GM19238 (cell line): ENCODE measurements at regions not wholly inside any gene's neighbourhood (a gene's known extent, or its start where the extent isn't known, plus 50 kb on each side); places are given as distances from the start of the nearest gene placed in this dataset.
"Not testable (repeated sequence)": the region's sequence is repeated elsewhere in the genome, so short reads cannot be mapped to it uniquely, and the experiment has no call there.

Experiments
- DNase-seq: peaks from one replicate; pipeline ENCODE4 v3.0.0; 2011; ENCODE audit warnings: low spot score; ENCODE audit not compliant: insufficient read length

DNA sequence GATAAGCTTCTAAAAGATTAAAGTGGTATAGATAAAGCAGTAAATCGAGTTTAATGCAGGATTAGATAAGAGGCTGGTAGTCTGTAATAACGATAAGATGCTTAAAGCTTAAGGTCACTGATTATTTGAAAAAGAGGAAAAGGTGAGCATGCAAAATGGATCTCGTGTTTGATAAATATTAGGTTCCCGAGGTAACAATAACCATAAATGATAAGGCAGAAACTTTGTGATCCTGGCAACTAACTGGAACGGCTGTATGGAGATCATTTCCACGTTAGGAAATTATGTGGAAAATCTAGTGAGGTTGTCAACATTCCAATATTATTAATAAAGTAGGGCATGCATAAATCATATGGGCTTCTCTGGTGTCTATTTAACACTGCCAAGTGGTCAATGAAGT is 255.5 kb downstream of the EFCAB11 start:
- DNase-seq: no peak

DNA sequence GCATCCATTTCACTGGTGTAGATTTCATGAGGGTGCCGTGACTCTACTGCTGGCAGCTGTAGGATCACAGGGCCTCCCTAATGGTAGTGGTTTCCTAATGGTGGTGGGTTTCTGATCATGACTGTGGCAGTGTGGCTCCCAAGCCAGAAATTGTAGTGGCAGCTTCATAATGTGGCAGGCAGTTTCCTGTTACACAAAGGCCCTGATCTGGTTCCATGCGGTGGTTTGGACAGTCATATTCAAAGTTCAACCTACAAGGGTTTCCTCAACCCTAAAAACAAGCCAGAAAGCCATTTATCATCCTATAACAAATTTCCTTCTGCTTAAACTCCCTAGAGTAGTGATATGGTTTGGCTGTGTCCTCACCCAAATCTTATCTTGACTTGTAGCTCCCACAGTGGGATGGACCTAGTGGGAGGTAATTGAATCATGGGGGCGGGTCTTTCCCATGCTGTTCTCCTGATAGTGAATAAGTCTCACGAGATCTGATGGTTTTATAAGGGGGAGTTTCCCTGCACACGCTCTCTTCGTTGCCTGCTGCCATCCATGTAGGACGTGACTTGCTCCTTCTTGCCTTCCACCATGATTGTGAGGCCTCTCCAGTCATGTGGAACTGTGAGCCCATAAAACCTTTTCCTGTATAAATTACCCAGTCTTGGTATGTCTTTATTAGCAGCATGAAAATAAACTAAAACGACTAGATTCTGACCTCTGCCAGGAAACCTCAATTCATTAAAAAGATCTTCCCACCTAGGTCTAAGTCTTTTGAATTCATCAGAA is 257.1 kb downstream of the EFCAB11 start:
- DNase-seq: no peak

DNA sequence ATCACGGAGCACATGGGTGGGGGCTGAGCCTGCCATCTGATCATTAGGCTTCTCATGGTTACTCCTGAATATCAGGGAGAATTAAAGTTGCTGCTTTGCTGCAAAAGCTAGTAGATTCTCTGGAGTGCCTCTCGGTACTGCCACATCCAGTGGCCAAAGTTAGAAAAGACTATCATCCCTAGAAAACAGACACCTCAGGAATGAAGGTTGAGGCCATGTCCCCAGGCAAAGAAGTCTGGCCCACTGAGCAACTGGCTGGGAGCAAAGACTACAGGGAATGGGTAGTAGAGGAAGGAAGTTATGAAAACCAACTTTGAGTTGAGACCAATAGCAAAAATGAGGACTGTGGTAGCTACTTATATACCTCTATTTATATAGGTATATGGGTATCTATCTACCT is 258.7 kb downstream of the EFCAB11 start:
- no peak for DNase-seq

DNA sequence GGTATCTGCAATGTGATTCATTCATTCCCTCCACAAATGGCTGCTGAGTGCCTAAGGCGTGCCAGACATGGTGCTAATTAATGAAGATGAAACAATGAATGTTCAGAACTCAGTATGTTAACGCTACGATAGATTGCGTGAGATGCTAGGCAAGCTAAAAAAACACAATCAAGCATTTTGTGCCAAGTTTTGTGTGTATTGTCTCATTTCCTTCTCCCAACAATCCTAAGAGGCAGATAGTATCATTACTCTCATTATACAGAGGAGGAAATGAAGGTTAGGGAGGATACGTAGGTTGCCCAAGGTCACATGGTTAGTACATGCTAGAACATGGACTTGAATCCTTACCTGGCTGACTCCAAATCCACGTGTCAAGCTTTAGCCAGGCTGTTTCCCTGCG is 264.4 kb downstream of the EFCAB11 start:
- no peak for DNase-seq

DNA sequence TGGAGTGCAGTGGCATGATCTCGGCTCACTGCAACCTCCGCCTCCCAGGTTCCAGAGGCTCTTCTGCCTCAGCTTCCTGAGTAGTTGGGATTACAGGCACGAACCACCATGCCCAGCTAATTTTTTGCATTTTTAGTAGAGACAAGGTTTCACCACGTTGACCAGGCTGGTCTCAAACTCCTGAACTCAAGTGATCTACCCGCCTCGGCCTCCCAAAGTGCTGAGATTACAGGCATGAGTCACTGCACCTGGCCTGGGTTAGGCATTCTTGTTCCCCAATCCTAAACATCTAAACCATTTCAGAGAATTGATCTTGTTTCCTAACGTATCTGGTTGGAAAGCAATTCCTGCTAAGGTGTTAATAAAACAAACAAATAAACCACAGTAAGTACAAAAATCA is 264.8 kb downstream of the EFCAB11 start:
- not testable (repeated sequence) for DNase-seq

DNA sequence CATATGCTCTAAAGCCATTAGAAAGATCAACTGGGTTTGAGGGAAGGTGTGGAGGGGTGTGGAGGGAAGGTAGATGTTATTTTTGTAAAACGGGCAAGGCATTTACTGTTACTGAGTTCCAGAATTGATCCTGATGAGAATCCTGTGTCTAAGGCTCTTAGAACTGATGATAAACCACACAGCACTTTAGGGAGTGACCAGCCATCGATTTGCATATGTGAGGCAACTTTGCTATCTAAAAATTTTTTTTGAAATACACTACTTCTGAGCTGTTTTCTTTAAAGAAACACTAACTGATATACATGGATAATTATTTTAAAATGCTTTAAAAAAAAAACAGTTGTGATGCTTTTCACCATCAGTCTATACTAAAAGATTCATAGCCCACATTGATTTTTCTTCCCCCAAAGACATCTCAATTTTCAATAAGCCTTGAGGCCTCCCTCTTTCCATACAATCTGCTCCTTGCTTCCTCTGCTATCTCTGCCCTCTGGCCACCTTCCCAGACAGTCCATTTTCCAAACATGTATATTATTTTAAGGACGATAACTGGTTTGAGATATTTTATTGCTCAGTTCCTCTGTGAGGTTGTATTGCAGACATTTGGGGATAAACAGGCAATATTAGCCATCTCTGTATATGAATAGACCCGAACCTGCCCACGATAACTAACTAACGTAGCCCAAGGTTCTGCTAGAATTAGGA is 265.9 kb downstream of the EFCAB11 start:
- no peak for DNase-seq

DNA sequence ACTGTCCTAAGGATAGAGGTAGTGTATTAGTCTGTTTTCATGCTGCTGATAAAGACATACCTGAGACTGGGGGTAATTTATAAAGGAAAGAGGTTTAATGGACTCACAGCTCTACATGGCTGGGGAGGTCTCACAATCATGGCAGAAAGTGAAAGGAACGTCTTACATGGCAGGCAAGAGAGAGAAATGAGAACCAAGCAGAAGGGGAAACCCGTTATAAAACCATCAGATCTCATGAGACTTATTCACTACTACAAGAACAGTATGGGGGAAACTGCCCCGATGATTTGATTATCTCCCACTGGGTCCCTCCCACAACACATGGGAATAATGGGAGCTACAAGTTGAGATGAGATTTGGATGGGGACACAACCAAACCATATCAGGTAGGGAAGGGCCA is 267.4 kb downstream of the EFCAB11 start:
- not testable (repeated sequence) for DNase-seq

DNA sequence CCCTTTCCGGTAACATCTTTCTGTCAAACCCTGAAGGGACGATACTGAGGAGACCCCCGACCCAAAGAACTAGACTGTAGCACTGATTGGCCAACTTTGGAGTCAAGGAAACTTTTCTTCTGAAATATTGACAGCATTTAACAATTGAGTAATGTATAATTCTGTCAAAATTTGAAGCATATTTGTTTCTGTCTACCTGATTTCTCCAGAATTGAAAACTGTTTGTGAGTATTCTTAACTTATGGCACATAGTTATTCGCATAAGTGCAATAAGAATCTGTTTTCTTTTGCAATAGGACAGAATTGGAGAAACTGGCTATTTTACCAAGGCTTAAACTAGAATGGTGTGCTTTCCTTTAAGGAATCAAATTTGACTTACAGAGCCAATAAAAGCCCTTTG is 267.1 kb upstream of the FOXN3 start:
- no peak for DNase-seq

DNA sequence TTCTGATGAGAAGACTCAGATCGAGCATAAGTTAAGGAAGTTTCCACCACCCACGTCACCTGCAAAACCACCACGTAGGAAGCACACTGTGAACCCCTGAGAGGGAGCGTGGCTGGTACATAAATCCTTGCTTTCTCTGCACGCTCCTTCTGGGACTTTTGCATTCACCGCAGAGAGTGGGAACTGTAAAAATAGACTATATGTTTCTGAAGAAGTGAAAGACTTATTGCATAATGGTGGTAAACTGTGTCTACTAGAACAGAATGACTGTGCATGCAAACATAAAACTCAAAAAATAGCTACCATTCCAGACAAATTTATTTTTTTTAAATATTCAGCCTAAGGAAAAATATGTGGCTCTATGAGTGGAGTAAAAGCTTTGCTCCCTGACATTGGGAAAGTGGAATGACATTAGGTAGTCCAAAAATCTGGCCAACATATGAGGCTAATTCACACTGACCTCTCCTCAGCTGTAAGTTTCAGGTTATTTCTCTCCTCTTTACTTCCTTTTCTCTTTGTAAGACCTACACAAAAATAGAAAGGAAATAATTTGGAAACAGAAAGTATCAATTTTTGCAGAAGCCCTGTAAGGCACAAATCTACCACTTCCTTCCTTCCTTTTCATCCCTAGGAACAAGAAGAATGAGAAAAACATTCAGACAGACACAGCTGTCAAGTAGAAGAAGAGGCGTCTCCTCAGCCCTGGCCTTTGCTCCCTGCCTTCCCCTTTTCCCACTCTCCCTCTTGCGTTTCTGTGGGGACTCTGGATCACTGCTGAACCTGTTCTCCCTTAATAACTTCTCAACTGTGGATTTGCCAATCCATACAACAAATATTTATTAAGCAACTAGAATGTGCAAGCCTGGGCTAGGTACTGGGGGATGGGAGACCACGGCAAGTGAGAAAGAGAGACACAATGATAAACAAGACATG is 264.3 kb upstream of the FOXN3 start:
- peak; percentile 16 for DNase-seq

DNA sequence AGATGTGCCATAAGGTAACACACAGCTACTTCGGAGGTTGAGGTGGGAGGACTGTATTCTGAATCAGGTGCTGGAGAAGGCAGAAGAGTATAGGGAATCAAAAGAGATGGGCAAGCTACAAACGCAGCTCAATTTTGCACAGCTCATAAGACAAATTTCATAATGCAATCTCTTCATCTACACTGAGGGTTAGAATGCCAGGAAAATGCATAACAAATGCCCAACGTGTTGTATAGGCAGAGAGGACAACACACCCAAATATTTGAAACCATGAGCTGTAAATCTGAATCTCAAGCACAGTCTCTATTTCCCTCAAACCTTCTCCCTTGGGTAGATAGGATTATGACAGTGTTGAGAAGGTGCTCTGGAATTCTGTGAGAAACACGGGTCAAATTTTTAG is 263.1 kb upstream of the FOXN3 start:
- no peak for DNase-seq

DNA sequence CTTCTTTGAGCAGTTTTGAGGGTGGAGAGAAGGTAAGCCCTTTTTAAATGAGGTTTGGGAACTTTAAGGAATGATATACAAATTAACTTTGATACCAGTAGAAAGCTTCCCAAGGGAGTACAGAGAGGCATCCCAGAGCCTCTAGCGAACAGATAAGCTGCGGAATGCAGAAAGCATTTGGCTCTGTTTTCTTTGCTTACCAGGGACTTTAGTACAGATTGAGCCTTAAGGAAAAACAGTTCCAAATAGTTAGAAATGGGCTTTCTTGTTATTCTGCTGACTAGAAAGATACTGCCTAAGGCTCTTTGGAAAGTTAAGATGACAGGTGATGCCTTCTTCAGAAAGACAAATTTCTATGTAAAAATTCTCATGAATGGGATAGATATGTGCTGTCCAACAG is 261.7 kb upstream of the FOXN3 start:
- DNase-seq: no peak

DNA sequence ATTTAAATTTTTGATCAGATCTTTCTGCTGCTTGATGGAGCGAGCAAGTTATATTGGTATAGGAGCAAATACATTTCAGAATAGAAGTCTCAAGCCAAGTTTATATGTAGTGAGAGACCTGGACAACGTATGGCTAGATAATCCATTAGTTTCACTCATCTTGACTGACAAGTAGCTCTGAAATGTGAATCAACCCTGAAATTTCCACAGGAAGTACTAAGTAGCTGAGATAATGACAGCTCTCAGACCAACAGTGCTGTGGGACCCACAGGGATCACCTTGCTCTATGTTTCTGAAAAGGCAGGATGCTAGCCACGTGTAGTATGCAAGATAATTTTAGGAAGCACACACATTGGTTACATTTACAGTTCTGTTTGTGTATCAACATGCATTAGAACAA is 258.6 kb upstream of the FOXN3 start:
- DNase-seq: no peak

DNA sequence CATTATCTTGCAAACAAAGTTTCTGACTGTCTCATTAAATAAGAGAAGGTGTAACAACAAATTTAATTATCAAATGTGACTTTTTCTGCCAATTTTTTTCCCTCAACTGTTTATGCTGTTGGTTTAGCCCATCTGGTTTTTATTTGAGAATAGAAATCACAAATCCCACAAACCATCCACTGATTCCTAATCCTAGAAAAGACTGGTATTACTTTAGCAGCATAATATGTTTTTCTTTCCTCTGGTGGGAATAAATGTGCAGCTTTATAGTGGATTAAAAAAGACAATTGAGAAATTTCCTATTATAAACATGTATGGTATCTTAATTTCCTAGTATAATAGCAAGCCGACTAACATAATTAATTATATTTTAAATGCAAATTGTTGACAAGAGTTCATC is 257.9 kb upstream of the FOXN3 start:
- no peak for DNase-seq

DNA sequence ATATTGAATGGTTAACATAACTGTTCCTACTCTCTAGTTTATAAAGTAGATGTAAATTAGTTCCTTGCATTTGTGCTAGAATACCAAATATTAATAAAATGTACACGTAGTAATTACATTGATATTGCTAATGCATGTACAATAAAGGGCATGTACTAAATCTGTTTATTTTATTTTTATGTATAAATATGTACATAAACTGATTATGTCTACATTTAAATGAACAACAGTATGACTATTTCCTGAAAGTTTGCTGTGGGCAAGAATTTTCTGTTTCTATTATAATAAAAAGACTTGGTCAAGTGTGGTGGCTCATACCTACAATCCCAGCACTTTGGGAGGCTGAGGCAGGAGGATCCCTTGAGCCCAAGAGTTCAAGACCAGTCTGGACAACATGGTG is 257.2 kb upstream of the FOXN3 start:
- DNase-seq: no peak

DNA sequence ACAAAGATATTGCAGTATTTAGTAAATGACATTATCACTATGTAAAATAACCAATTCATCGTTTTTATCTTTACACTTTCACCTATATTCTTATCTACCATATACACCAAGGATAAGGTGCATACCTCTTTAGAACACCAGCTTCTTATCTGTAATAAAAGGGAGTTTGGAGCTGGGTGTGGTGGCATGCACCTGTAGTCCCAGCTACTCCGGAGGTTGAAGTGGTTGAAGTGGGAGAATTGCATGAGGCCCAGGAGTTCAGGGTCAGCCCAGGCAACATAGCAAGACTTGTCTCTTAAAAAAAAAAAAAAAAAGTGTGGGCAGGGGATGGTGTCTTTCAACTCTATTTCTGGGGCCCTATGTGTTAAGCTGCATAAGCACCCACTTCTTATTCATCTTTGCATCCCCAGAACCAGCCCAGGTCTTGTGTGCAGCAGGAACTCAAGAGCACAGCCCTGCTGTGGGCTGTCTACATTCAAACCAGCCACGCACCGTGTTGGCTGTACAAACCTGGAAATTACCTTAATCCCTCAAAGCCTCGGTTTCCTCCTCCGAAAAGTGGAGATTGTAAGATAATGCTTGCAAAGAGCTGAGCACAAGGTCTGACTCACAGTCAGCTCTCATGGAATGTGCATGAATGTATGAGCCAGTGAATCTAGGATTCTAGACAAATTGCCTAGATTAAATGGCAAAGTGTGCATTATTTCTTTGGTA is 256.6 kb upstream of the FOXN3 start:
- no peak for DNase-seq

DNA sequence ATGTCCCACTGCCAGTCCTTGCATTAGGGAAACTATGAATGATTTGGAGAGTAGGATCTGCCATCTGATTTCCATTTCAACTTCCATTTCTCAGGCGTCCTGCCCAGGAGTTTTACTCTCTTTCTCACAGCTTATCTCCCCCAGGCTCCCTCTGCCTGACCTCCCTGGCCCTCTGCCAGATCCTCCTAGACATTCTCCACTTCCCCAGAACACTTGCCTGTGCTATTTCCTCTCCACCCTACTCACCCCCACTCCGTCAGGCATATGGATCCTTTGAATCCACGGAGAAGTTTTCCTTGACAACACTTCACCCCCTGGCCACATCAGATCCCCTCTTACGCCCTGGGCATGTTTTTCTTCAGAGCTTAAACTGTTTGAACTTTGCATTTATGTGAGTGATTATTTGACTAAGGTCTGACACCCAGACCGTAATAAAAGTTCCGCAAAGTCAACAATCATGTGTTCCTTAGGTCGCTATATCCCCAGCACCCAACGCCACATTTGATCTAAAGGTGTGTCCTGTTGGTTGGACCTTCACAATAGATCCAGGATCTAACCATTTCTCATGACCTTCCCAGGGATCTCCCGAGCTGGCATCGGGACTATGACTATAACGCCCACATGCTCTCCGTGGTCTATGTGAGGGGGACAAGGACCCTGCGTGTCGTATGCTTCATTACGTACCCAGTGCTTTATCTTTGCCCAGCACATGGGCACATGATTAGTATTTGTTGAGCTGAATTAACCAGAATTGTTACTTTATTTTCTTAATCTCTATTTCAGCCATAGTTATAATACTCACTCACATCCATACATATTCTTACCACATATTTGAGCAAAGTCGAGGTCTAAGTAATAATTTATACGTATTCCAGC is 255.8 kb upstream of the FOXN3 start:
- no peak for DNase-seq

DNA sequence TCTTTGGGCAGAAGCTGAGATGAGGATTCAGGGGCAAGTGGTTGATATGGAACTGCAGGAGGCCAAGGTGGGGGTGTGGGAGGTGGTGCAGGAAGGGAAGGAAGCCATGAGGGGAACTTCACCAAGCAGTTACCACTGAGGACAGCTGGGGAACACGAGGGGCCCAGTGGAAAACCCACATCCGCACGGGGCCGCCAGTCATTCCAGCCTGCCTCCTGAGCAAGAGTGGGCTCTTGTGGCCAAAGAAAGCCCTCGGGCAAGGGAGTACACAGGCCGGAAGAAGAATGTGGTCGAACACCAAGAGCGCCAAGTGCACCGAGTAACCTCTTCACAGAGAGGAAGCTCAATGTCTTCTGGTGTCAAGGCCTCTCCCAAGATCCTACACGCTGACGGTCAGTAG is 252.2 kb upstream of the FOXN3 start:
- peak; percentile 7 for DNase-seq

DNA sequence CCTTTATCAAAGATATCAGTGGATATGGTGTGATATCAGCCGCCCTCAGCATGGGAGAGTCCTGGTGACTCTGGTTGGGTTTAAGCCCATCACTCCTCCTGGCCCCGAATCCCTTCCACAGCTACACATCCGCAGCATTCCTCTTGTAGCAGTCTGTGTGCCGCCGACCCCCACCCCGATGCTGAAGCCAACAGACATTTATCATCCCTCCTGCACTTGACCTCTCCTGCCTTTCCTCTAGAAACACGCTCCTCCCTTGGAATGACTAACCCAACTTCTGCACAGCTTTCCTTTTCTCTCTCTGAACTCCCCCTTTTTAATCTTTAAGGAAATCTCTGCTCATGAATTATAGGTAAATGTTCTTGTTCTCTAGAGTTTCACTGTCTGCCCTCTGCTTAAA is 250.9 kb upstream of the FOXN3 start:
- no peak for DNase-seq

DNA sequence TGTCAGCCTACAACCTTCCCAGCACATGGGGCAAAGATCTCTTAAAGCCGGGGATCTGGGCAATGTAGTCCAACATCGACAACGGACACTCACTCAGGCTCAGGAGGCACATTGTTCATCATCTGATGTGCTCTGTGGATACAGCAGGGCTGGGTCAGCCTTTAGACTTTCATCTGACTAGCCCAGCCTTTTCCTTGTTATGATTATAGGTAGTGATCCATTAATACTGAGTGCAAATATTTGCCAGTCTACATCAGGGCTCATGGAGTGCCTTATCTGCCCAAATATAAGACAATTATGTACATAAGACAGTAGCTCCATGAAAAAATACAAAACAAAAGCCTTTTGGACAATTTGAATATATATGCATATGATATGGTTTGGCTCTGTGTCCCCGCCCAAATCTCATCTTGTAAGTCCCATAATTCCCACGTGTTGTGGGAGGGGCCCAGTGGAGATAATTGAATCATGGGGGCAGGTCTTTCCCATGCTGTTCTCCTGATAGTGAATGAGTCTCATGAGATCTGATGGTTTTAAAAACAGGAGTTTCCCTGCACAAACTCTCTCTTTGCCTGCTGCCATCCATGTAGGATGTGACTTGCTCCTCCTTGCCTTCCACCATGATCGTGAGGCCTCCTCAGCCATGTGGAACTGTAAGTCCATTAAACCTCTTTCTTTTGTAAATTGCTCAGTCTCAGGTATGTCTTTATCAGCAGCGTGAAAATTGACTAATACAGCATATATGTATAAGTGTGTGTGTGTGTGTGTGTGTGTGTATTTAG is 248.5 kb upstream of the FOXN3 start:
- DNase-seq: not testable (repeated sequence)

DNA sequence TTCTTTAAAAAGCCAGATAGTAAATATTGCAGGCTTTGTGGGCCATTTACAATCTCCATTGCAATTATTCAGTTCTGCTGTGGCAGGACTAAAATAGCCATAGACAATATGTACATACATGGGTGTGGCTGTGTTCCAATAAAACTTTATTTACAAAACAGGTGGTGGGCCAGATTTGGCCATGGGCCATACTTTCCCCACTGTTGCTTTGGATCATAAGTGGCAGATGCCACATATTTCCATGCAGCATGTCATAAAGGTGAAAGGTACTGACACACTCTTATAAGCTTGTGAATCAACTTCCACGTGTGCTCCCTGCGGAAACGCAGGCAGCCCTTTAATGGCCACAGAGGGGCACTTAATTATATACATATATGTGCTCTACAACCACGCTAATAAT is 244.4 kb upstream of the FOXN3 start:
- DNase-seq: no peak
